HEK293T (cell line): ENCODE measurements at regions not wholly inside any gene's neighbourhood (a gene's known extent, or its start where the extent isn't known, plus 50 kb on each side); places are given as distances from the start of the nearest gene placed in this dataset.
"Not testable (repeated sequence)": the region's sequence is repeated elsewhere in the genome, so short reads cannot be mapped to it uniquely, and the experiment has no call there.

Experiments used
- ARNT ChIP-seq: fragments of 450-650 bp; IDR thresholded peaks from 2 replicates; pipeline ENCODE4 v1.6.1; 2017; ENCODE audit warnings: mild to moderate bottlenecking
- BHLHE40 ChIP-seq: fragments of 450-650 bp; IDR thresholded peaks from 2 replicates; pipeline ENCODE4 v1.6.1; 2016; ENCODE audit warnings: mild to moderate bottlenecking, moderate library complexity, borderline replicate concordance
- ELF4 ChIP-seq: fragments of 450-650 bp; IDR thresholded peaks from 2 replicates; pipeline ENCODE4 v1.6.1; 2017; ENCODE audit warnings: antibody characterized with exemption
- NFRKB ChIP-seq: fragments of 450-650 bp; IDR thresholded peaks from 2 replicates; pipeline ENCODE4 v1.6.1; 2016; ENCODE audit warnings: mild to moderate bottlenecking, moderate library complexity
- SUZ12 ChIP-seq: fragments of 450-650 bp; IDR thresholded peaks from 2 replicates; pipeline ENCODE4 v1.6.1; 2016; ENCODE audit warnings: mild to moderate bottlenecking

GRCh38 chrX:99988532-99988931, 421.5 kb downstream of the PCDH19 start:
- TF ChIP-seq SUZ12, BHLHE40, ARNT, ELF4, NFRKB: not testable (repeated sequence)
